ENCODE measurements at regions not wholly inside any gene's neighbourhood (a gene's known extent, or its start where the extent isn't known, plus 50 kb on each side); places are given as distances from the start of the nearest gene placed in this dataset.
"Not testable (repeated sequence)": the region's sequence is repeated elsewhere in the genome, so short reads cannot be mapped to it uniquely, and the experiment has no call there.

GRCh38 chr1:810949-811348 lies 112.8 kb upstream of the SAMD11 start:
- H3K9me3 ChIP-seq (ENCODE audit: insufficient read depth, low read length); H4K20me1 ChIP-seq (ENCODE audit: insufficient read depth, low read length); H3K4me2 ChIP-seq (ENCODE audit: low read length); H3K27ac ChIP-seq (ENCODE audit: low read length); H3K27me3 ChIP-seq (ENCODE audit: low read depth, low read length); H3K4me3 ChIP-seq (ENCODE audit: low read length); H3K4me1 ChIP-seq (ENCODE audit: low read length); H3K9ac ChIP-seq (ENCODE audit: low read length); H3K79me2 ChIP-seq (ENCODE audit: low read length); H2AFZ ChIP-seq (ENCODE audit: low read depth, low read length); H3K36me3 ChIP-seq (replicated peaks; ENCODE audit: low read depth, low read length): not testable (repeated sequence)

GRCh38 chr1:812535-813127 lies 111.1 kb upstream of the SAMD11 start:
- not testable (repeated sequence) for H3K27ac ChIP-seq (ENCODE audit: low read length); H4K20me1 ChIP-seq (ENCODE audit: insufficient read depth, low read length); H3K4me2 ChIP-seq (ENCODE audit: low read length); H3K9ac ChIP-seq (ENCODE audit: low read length); H3K4me1 ChIP-seq (ENCODE audit: low read length); H3K79me2 ChIP-seq (ENCODE audit: low read length); H3K36me3 ChIP-seq (replicated peaks; ENCODE audit: low read depth, low read length); H3K27me3 ChIP-seq (ENCODE audit: low read depth, low read length); H3K4me3 ChIP-seq (ENCODE audit: low read length); H2AFZ ChIP-seq (ENCODE audit: low read depth, low read length); H3K9me3 ChIP-seq (ENCODE audit: insufficient read depth, low read length)

- H3K4me3 ChIP-seq (ENCODE audit: low read length): not testable (repeated sequence)
These were observed 109.2 kb upstream of the SAMD11 start for GRCh38 chr1:814543-814942.

GRCh38 chr1:815147-815922 lies 108.4 kb upstream of the SAMD11 start:
- not testable (repeated sequence) for H2AFZ ChIP-seq (ENCODE audit: low read depth, low read length); H4K20me1 ChIP-seq (ENCODE audit: insufficient read depth, low read length); H3K4me1 ChIP-seq (ENCODE audit: low read length); H3K9ac ChIP-seq (ENCODE audit: low read length); H3K4me2 ChIP-seq (ENCODE audit: low read length); H3K36me3 ChIP-seq (replicated peaks; ENCODE audit: low read depth, low read length); H3K4me3 ChIP-seq (ENCODE audit: low read length); H3K27ac ChIP-seq (ENCODE audit: low read length); H3K79me2 ChIP-seq (ENCODE audit: low read length); H3K9me3 ChIP-seq (ENCODE audit: insufficient read depth, low read length); H3K27me3 ChIP-seq (ENCODE audit: low read depth, low read length)

More at GRCh38 chr1:814543-814942, 109.2 kb upstream of the SAMD11 start:
- not testable (repeated sequence) for H3K27me3 ChIP-seq (ENCODE audit: low read depth, low read length); H3K9me3 ChIP-seq (ENCODE audit: insufficient read depth, low read length); H3K9ac ChIP-seq (ENCODE audit: low read length); H2AFZ ChIP-seq (ENCODE audit: low read depth, low read length); H4K20me1 ChIP-seq (ENCODE audit: insufficient read depth, low read length); H3K27ac ChIP-seq (ENCODE audit: low read length); H3K4me1 ChIP-seq (ENCODE audit: low read length); H3K79me2 ChIP-seq (ENCODE audit: low read length); H3K4me2 ChIP-seq (ENCODE audit: low read length); H3K36me3 ChIP-seq (replicated peaks; ENCODE audit: low read depth, low read length)

GRCh38 chr1:817071-817599 lies 106.6 kb upstream of the SAMD11 start:
- H3K4me2 ChIP-seq (ENCODE audit: low read length); H3K9ac ChIP-seq (ENCODE audit: low read length); H3K27me3 ChIP-seq (ENCODE audit: low read depth, low read length); H2AFZ ChIP-seq (ENCODE audit: low read depth, low read length); H4K20me1 ChIP-seq (ENCODE audit: insufficient read depth, low read length); H3K9me3 ChIP-seq (ENCODE audit: insufficient read depth, low read length); H3K4me3 ChIP-seq (ENCODE audit: low read length); H3K4me1 ChIP-seq (ENCODE audit: low read length); H3K79me2 ChIP-seq (ENCODE audit: low read length); H3K27ac ChIP-seq (ENCODE audit: low read length); H3K36me3 ChIP-seq (replicated peaks; ENCODE audit: low read depth, low read length): not testable (repeated sequence)

- H3K4me1 ChIP-seq (ENCODE audit: low read length); H3K27ac ChIP-seq (ENCODE audit: low read length); H3K9ac ChIP-seq (ENCODE audit: low read length); H3K79me2 ChIP-seq (ENCODE audit: low read length); H3K4me2 ChIP-seq (ENCODE audit: low read length); H2AFZ ChIP-seq (ENCODE audit: low read depth, low read length); H3K36me3 ChIP-seq (replicated peaks; ENCODE audit: low read depth, low read length); H3K4me3 ChIP-seq (ENCODE audit: low read length); H4K20me1 ChIP-seq (ENCODE audit: insufficient read depth, low read length); H3K27me3 ChIP-seq (ENCODE audit: low read depth, low read length); H3K9me3 ChIP-seq (ENCODE audit: insufficient read depth, low read length): not testable (repeated sequence)
These were observed 105.8 kb upstream of the SAMD11 start for GRCh38 chr1:817658-818617.

Data from OCI-LY3 (cell line).